HepG2 (cell line): ENCODE measurements at regions not wholly inside any gene's neighbourhood (a gene's known extent, or its start where the extent isn't known, plus 50 kb on each side); places are given as distances from the start of the nearest gene placed in this dataset.

Experiments used
- ARHGAP35 ChIP-seq: sonication (generic); formaldehyde crosslinking; IDR thresholded peaks from 2 replicates; pipeline ENCODE4 v1.9.0; 2022; ENCODE audit warnings: mild to moderate bottlenecking, inconsistent platforms, moderate library complexity, missing genetic modification reagents, borderline replicate concordance
- DNMT1 ChIP-seq: sonication (generic); formaldehyde crosslinking; IDR thresholded peaks from 2 replicates; pipeline ENCODE4 v1.5.1; 2020; ENCODE audit warnings: mild to moderate bottlenecking, missing genetic modification reagents
- HMGXB4 ChIP-seq, 2 experiments: sonication (generic) in 1 of 2; formaldehyde crosslinking in 1 of 2; IDR thresholded peaks; 2 replicates each; pipeline versions ENCODE4 v1.4.0 to v1.6.1; 2018 to 2020; ENCODE audit warnings: missing genetic modification reagents in 2 of 2, borderline replicate concordance in 1 of 2, low read depth in 1 of 2, mild to moderate bottlenecking in 1 of 2, missing biosample characterization in 1 of 2
- JUN ChIP-seq: sonication (generic); formaldehyde crosslinking; IDR thresholded peaks from 2 replicates; pipeline ENCODE4 v1.4.0; 2020; ENCODE audit warnings: mild to moderate bottlenecking, missing genetic modification reagents
- KLF9 ChIP-seq: IDR thresholded peaks from 2 replicates; pipeline ENCODE4 v1.6.1; 2016; ENCODE audit warnings: low read depth
- KMT2A ChIP-seq: sonication (generic); formaldehyde crosslinking; IDR thresholded peaks from 2 replicates; pipeline ENCODE4 v1.4.0; 2020; ENCODE audit warnings: missing genetic modification reagents
- MEF2D ChIP-seq: sonication (generic); formaldehyde crosslinking; IDR thresholded peaks from 2 replicates; pipeline ENCODE4 v1.5.1; 2020; ENCODE audit warnings: mild to moderate bottlenecking, missing genetic modification reagents
- PRDM15 ChIP-seq: sonication (generic); formaldehyde crosslinking; IDR thresholded peaks from 2 replicates; pipeline ENCODE4 v1.4.0; 2020; ENCODE audit warnings: missing genetic modification reagents
- SNAPC2 ChIP-seq: sonication (generic); formaldehyde crosslinking; IDR thresholded peaks from 2 replicates; pipeline ENCODE4 v1.8.1; 2022; ENCODE audit warnings: mild to moderate bottlenecking, missing genetic modification reagents
- SRSF1 ChIP-seq: fragments of 200-400 bp; formaldehyde crosslinking; optimal IDR thresholded peaks from 2 replicates; pipeline ENCODE3; 2017; ENCODE audit warnings: mild to moderate bottlenecking, low read depth, low read length, moderate library complexity
- THAP7 ChIP-seq: sonication (generic); formaldehyde crosslinking; IDR thresholded peaks from 2 replicates; pipeline ENCODE4 v1.8.1; 2023; ENCODE audit warnings: mild to moderate bottlenecking, missing genetic modification reagents
- TSC22D2 ChIP-seq: sonication (generic); formaldehyde crosslinking; IDR thresholded peaks from 2 replicates; pipeline ENCODE4 v1.5.1; 2020; ENCODE audit warnings: missing genetic modification reagents, mild to moderate bottlenecking, borderline replicate concordance
- UBTF ChIP-seq: sonication (generic); formaldehyde crosslinking; IDR thresholded peaks from 2 replicates; pipeline ENCODE4 v1.4.0; 2020; ENCODE audit warnings: mild to moderate bottlenecking, missing genetic modification reagents
- ZBTB42 ChIP-seq: sonication (generic); formaldehyde crosslinking; IDR thresholded peaks from 2 replicates; pipeline ENCODE4 v1.5.0; 2020; ENCODE audit warnings: mild to moderate bottlenecking, missing genetic modification reagents
- ZNF180 ChIP-seq: sonication (generic); formaldehyde crosslinking; IDR thresholded peaks from 2 replicates; pipeline ENCODE4 v1.4.0; 2020; ENCODE audit warnings: low read depth, missing genetic modification reagents, borderline replicate concordance
- ZNF616 ChIP-seq: sonication (generic); formaldehyde crosslinking; IDR thresholded peaks from 2 replicates; pipeline ENCODE4 v1.5.0; 2020; ENCODE audit warnings: low read depth, mild to moderate bottlenecking, missing genetic modification reagents
- ZNF768 ChIP-seq: sonication (generic); formaldehyde crosslinking; IDR thresholded peaks from 2 replicates; pipeline ENCODE4 v1.4.0; 2020; ENCODE audit warnings: missing genetic modification reagents
- ZNF850 ChIP-seq: sonication (generic); formaldehyde crosslinking; conservative IDR thresholded peaks from 2 replicates; pipeline ENCODE4 v1.9.0; 2021; ENCODE audit warnings: mild to moderate bottlenecking, missing genetic modification reagents
- ZSCAN30 ChIP-seq: sonication (generic); formaldehyde crosslinking; IDR thresholded peaks from 2 replicates; pipeline ENCODE4 v1.5.0; 2020; ENCODE audit warnings: mild to moderate bottlenecking, missing genetic modification reagents

GRCh38 chr20:50278684-50279531 lies 88.3 kb downstream of the CEBPB start (continued):
- TF ChIP-seq PRDM15 (CRISPR knock-in tag), result no peak
- peak; percentile 75 to 80; a peak in 2 of 4 replicates for TF ChIP-seq HMGXB4 (CRISPR knock-in tag; IDR thresholded peaks at IDR 0.05; ENCODE audit: borderline replicate concordance in 1 of 2, low read depth in 1 of 2)
- no peak for TF ChIP-seq ZNF180 (CRISPR knock-in tag)
- no peak for TF ChIP-seq ZBTB42 (CRISPR knock-in tag)
- peak; percentile 81 for TF ChIP-seq ZNF768 (CRISPR knock-in tag)
- TF ChIP-seq KMT2A (CRISPR knock-in tag), result peak; percentile 45; the same call in 1 of the 2 replicates
- TF ChIP-seq TSC22D2 (CRISPR knock-in tag), result no peak
- TF ChIP-seq THAP7, result no peak
- TF ChIP-seq ZNF616, result no peak
- TF ChIP-seq ZSCAN30, result no peak
- peak; percentile 72; the same call in 1 of the 2 replicates for TF ChIP-seq MEF2D (CRISPR knock-in tag)
- TF ChIP-seq ARHGAP35, result no peak
- no peak for TF ChIP-seq ZNF850 (CRISPR knock-in tag)
- TF ChIP-seq KLF9, result peak; percentile 76; the same call in 1 of the 2 replicates
- TF ChIP-seq DNMT1 (CRISPR knock-in tag), result peak; percentile 88; the same call in 1 of the 2 replicates
- no peak for TF ChIP-seq SRSF1
- TF ChIP-seq JUN (CRISPR knock-in tag), result 0 out of 2 replicates have a peak, but pooled peaks have one; percentile 14
- no peak for TF ChIP-seq SNAPC2 (CRISPR knock-in tag)
- TF ChIP-seq UBTF (CRISPR knock-in tag), result peak; percentile 55; the same call in 1 of the 2 replicates
